CD4-positive, alpha-beta T cell (primary cell): ENCODE measurements at regions not wholly inside any gene's neighbourhood (a gene's known extent, or its start where the extent isn't known, plus 50 kb on each side); places are given as distances from the start of the nearest gene placed in this dataset.

ENCODE experiments used
- ATAC-seq: fragments of 200-7000 bp; cut with Tn5 transposase; one replicate; pipeline ENCODE4 v1.10.0; 2022; ENCODE audit warnings: mild to moderate bottlenecking; ENCODE audit not compliant: poor library complexity
- CTCF ChIA-PET: fragments of 350-600 bp; sonication (Branson Sonifier 250); formaldehyde crosslinking; loops from one replicate; lab custom pipeline; 2021; ENCODE audit warnings: antibody characterized with exemption, inconsistent platforms; lab: Charles Lee
- POLR2A ChIA-PET: fragments of 350-600 bp; sonication (Branson Sonifier 250); formaldehyde crosslinking; loops from one replicate; lab custom pipeline; 2021; ENCODE audit warnings: antibody characterized with exemption, inconsistent platforms; lab: Charles Lee
- DNase-seq, 14 experiments: peaks; one replicate each; pipeline ENCODE4 v3.0.0-alpha.2; 2013 to 2020; ENCODE audit warnings: mixed read lengths in 2 of 14
- H3K27ac ChIP-seq, 2 donors: one replicate each; pipeline versions ENCODE4 v1.5.1 to v1.7.0; 2013; ENCODE audit warnings: low read length in 2 of 2, low read depth in 1 of 2, mild to moderate bottlenecking in 1 of 2
- H3K27me3 ChIP-seq, 2 experiments: 1 replicate in 1 of 2; 2 replicates in 1 of 2; pipeline versions ENCODE4 v1.6.1 to v1.7.0; 2013; ENCODE audit warnings: low read length in 2 of 2, control low read depth in 1 of 2, mild to moderate bottlenecking in 1 of 2, moderate library complexity in 1 of 2; ENCODE audit not compliant: insufficient read depth in 2 of 2, control insufficient read depth in 1 of 2
- H3K36me3 ChIP-seq: one replicate; pipeline ENCODE4 v1.6.1; 2013; ENCODE audit warnings: low read length, control low read depth; ENCODE audit not compliant: insufficient read depth
- H3K4me1 ChIP-seq: one replicate; pipeline ENCODE4 v1.6.1; 2013; ENCODE audit warnings: low read length, control low read depth; ENCODE audit not compliant: insufficient read depth
- H3K4me3 ChIP-seq: one replicate; pipeline ENCODE4 v1.5.1; 2013; ENCODE audit warnings: mild to moderate bottlenecking, low read length, moderate library complexity
- H3K9me3 ChIP-seq, 2 experiments: 1 replicate in 1 of 2; 2 replicates in 1 of 2; pipeline versions ENCODE4 v1.6.1 to v1.7.0; 2013; ENCODE audit warnings: low read length in 2 of 2, mild to moderate bottlenecking in 2 of 2, control low read depth in 1 of 2, moderate library complexity in 1 of 2; ENCODE audit not compliant: control insufficient read depth in 1 of 2, insufficient read depth in 1 of 2
- H3K27ac Mint-ChIP-seq: one replicate; pipeline ENCODE4 v1.8.0; 2020; ENCODE audit warnings: mixed read lengths
- H3K27me3 Mint-ChIP-seq: one replicate; pipeline ENCODE4 v1.8.0; 2021; ENCODE audit warnings: mixed read lengths
- H3K36me3 Mint-ChIP-seq: one replicate; pipeline ENCODE4 v1.8.0; 2021; ENCODE audit warnings: low read depth, mixed read lengths
- H3K4me1 Mint-ChIP-seq: one replicate; pipeline ENCODE4 v1.8.0; 2021; ENCODE audit warnings: low read depth, mixed read lengths
- H3K4me3 Mint-ChIP-seq: one replicate; pipeline ENCODE4 v1.8.0; 2020; ENCODE audit warnings: mild to moderate bottlenecking, mixed read lengths
- H3K9me3 Mint-ChIP-seq: one replicate; pipeline ENCODE4 v1.8.0; 2020; ENCODE audit warnings: mixed read lengths
- CTCF ChIP-seq: fragments of 200-600 bp; IDR thresholded peaks from one replicate; pipeline ENCODE4 v1.8.0; 2022; ENCODE audit warnings: antibody characterized with exemption, mild to moderate bottlenecking
- intact Hi-C, 2 experiments: fragments of 100-400 bp; cut with DNase I in 1 of 2; cut with micrococcal nuclease in 1 of 2; formaldehyde crosslinking; loops; one replicate each; pipeline versions ENCODE4 v1.15.1 to v1.9.0; 2023 to 2025; cut with DNase I, micrococcal nuclease

GRCh38 chr6:122170274-122170673 is 229.2 kb upstream of the HSF2 start:
- Histone ChIP-seq H3K4me1 (no peaks in the 10 kb centered on the region), H3K27ac (no peak overlapping the region), H3K27me3 (no peaks in the 10 kb centered on the region), H3K36me3 (no peaks in the 10 kb centered on the region), H3K4me3 (no peak overlapping the region), H3K9me3 (peaks cover 0 to 5% of the 10 kb centered on the region in 2 experiments)
- POLR2A ChIA-PET: no interaction called here
- DNase-seq (no peak), ATAC-seq (no peak)
- no peaks in the 10 kb centered on the region for H3K36me3 Mint-ChIP-seq
- H3K27me3 Mint-ChIP-seq: no peaks in the 10 kb centered on the region
- CTCF ChIA-PET: no interaction called here
- intact Hi-C loops: no loop called here
- TF ChIP-seq CTCF: no peak
- H3K27ac Mint-ChIP-seq: no peak overlapping the region
- no peaks in the 10 kb centered on the region for H3K4me1 Mint-ChIP-seq
- H3K4me3 Mint-ChIP-seq: no peak overlapping the region
- no peaks in the 10 kb centered on the region for H3K9me3 Mint-ChIP-seq

GRCh38 chr6:122178988-122179387 is 220.5 kb upstream of the HSF2 start:
- Mint-ChIP-seq H3K27ac (no peak overlapping the region), H3K27me3 (peaks cover 4% of the 10 kb centered on the region), H3K4me3 (no peak overlapping the region), H3K36me3 (no peaks in the 10 kb centered on the region), H3K4me1 (no peaks in the 10 kb centered on the region), H3K9me3 (no peaks in the 10 kb centered on the region)
- DNase-seq (no peak), ATAC-seq (no peak)
- Histone ChIP-seq H3K36me3 (no peaks in the 10 kb centered on the region), H3K27me3 (no peaks in the 10 kb centered on the region), H3K4me3 (no peak overlapping the region), H3K9me3 (no peaks in the 10 kb centered on the region), H3K4me1 (no peaks in the 10 kb centered on the region), H3K27ac (no peak overlapping the region)
- ChIA-PET POLR2A (no interaction called here), CTCF (no interaction called here)
- intact Hi-C loops: no loop called here
- TF ChIP-seq CTCF: no peak

DNA sequence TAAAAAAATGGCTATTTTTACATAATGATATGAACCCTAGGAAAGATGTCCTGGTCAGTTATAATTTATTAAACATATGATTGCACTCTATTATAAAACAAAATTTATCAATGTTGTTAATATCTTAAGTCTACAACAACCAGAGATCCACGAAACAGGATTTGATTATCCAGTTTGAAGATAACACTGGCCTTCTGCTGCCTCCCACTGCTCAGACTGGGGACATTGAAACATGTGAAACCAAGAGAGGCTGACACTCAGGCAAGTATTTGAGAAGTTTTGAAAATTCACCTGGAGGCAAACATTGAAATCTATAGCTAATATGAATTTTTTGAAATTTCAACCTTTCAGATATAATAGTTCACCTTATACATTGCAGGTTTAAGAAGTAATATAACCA is 219.3 kb upstream of the HSF2 start:
- peaks cover 4% of the 10 kb centered on the region for H3K27me3 Mint-ChIP-seq

More for the DNA sequence above, 219.3 kb upstream of the HSF2 start:
- H3K4me1 ChIP-seq: no peaks in the 10 kb centered on the region
- Mint-ChIP-seq H3K9me3 (no peaks in the 10 kb centered on the region), H3K4me1 (no peaks in the 10 kb centered on the region), H3K27ac (no peak overlapping the region), H3K36me3 (no peaks in the 10 kb centered on the region), H3K4me3 (no peak overlapping the region)
- CTCF ChIA-PET: no interaction called here
- no peaks in the 10 kb centered on the region for H3K27me3 ChIP-seq
- H3K36me3 ChIP-seq: no peaks in the 10 kb centered on the region
- no peak overlapping the region for H3K27ac ChIP-seq
- ATAC-seq (no peak), DNase-seq (no peak)
- no peak for TF ChIP-seq CTCF
- H3K4me3 ChIP-seq: no peak overlapping the region
- POLR2A ChIA-PET: no interaction called here
- intact Hi-C loops: no loop called here
- H3K9me3 ChIP-seq: no peaks in the 10 kb centered on the region
